C4-2B (cell line): ENCODE measurements at regions not wholly inside any gene's neighbourhood (a gene's known extent, or its start where the extent isn't known, plus 50 kb on each side); places are given as distances from the start of the nearest gene placed in this dataset.

Experiments
- H3K27ac ChIP-seq: fragments of 450-650 bp; 2 replicates; pipeline ENCODE4 v1.5.1; 2017
- ZFX ChIP-seq: fragments of 450-650 bp; IDR thresholded peaks from 2 replicates; pipeline ENCODE4 v1.6.1; 2017
- TF ChIP-seq, protein P1 (sequence below): fragments of 450-650 bp; conservative IDR thresholded peaks from 2 replicates; pipeline ENCODE4 v1.5.1; 2017; ENCODE audit warnings: mild to moderate bottlenecking

DNA sequence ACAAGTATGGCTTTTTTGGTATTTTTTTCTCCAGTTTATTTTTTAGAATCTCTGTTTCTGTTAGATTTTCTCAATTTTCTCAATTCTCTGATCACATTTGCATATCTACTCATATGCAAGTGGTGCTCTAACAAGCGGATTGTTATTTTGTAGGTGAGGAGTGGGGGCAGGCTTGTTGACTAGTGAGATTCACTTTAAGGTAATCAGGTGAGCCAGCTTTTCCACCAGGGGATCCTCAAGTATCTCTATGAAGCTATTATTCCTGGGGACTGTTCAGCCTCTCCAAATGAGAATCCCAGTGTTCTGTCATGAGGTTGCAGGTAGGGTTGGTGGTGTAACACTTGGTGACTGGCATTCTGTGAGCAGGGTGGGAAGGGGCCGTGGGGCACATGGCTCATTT is 274.3 kb upstream of the FERMT1 start:
- TF ChIP-seq, protein P1, sequence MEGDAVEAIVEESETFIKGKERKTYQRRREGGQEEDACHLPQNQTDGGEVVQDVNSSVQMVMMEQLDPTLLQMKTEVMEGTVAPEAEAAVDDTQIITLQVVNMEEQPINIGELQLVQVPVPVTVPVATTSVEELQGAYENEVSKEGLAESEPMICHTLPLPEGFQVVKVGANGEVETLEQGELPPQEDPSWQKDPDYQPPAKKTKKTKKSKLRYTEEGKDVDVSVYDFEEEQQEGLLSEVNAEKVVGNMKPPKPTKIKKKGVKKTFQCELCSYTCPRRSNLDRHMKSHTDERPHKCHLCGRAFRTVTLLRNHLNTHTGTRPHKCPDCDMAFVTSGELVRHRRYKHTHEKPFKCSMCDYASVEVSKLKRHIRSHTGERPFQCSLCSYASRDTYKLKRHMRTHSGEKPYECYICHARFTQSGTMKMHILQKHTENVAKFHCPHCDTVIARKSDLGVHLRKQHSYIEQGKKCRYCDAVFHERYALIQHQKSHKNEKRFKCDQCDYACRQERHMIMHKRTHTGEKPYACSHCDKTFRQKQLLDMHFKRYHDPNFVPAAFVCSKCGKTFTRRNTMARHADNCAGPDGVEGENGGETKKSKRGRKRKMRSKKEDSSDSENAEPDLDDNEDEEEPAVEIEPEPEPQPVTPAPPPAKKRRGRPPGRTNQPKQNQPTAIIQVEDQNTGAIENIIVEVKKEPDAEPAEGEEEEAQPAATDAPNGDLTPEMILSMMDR: no peak
- TF ChIP-seq ZFX: no peak
- no peak overlapping the region for H3K27ac ChIP-seq

DNA sequence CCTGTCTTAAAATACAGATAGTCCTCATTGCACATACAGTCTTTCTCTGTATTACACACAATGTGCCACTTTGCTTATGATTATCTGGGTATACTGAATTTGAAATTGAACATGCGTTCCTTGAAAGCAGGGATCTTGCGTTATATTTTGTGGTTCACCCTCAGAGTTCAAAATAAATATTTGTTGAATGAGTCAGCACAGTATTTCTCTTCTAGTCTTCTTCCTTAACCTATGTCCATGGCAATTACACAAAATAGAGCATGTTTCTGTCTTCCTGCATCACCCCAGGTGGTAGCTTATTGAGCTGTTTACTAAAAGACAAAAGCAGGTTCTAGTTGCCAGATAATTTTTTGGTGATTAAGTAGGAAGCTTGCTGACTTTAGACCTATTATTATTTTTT is 272.9 kb upstream of the FERMT1 start:
- H3K27ac ChIP-seq: no peak overlapping the region
- TF ChIP-seq ZFX: no peak
- TF ChIP-seq, protein P1: no peak

DNA sequence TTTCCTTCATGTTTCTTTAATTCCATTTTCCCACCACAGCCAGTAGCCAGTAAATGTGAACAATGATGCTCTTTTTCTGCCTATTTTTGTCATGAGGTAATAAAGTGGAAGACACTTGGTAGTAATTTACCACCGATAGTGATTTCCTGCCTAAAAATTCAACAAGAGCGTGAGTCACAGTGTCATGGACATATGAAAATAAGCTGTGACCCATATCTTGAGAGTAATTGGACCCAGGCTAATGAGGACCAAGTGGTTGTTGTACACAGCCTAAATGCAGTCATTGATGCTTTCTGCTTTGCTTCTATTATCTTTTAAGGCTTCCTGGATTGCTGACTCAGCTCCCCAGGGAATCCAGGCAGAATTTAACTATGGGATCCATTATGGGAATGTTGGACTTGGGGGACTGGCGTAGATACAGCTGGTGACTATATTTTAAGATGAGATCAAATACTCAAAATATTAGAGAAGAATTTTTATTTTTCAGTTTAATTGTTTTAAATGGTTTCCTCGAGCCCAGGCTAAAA is 265.9 kb upstream of the FERMT1 start:
- no peak overlapping the region for H3K27ac ChIP-seq
- TF ChIP-seq, protein P1: no peak
- no peak for TF ChIP-seq ZFX

DNA sequence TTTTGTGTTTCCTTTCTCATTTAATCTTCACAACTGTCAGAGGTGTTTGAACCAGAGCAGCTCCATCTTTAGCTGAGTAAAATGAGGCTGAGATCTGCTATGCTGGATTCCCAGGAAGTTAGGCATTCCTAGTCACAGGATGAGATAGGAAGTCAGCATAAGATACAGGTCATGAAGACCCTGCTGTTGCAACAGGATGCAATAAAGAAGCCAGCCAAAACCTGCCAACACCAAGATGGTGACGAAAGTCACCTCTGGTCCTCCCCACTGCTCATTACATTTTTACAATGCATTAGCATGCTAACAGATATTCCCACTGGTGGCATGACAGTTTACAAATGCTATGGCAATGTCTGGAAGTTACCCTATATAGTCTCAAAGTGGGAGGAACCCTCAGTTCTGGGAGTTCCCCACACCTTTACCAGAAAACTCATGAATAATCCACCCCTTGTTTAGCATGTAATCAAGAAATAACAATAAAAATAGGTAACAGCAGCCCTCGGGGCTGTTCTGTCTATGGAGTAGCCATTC is 262.2 kb upstream of the FERMT1 start:
- no peak overlapping the region for H3K27ac ChIP-seq
- no peak for TF ChIP-seq ZFX
- TF ChIP-seq, protein P1: no peak

DNA sequence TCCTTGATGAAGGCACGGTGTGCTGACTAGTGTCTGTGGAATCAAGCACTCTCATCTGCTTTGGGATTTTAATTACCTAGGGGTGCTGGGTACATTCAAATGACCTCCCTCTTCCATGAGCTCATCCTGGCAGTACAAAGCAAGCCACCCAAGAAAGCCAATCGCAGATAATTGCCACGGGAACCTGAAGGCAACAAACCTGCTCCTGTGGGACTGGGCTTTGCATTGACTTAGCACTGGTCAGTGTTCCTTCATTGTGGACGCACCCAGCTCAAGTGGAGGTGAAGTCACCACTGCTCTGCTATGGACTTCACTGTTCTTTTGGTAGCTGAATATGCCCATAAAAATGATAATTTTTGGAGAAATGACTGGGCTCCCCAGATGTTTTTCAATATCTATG is 261.6 kb upstream of the FERMT1 start:
- TF ChIP-seq ZFX: no peak
- TF ChIP-seq, protein P1: no peak
- H3K27ac ChIP-seq: no peak overlapping the region

DNA sequence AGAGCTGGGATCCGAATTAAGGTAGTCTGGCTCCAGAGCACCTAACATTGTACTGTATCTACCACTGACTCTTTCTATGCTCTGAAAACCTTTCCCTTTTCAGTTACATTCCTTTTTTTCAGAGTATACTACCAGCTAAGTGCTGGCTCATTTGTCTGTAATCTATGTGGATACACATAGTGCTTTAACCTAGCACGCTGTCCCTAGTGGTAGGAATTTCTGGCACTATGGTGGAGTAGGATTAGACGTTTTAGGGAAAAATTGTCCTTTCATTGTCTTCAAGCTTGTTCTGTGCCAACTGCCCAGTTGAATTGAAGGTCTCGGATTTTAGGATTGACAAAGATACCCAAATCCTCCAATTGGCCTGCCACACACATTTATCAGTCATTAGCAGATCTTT is 259.1 kb upstream of the FERMT1 start:
- TF ChIP-seq ZFX: no peak
- TF ChIP-seq, protein P1: peak; percentile 32

DNA sequence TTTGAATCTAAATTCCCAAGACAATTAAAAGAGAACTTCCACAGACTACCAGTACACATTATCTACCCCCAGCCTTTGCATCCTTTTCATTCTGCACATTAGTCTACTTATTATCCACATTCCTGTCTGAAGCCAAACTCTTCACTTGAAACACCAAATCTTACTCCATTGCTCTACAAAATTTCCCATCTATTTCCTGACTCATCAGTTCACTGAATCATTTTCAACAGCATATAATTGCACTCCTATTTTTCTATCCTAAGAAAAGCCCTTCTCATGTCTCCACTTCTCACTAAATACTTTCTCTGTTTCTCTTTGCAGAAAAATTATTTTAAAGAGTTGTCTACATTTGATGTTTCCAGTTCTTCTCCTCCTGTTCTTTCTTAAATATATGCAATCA is 239.4 kb upstream of the FERMT1 start:
- no peak overlapping the region for H3K27ac ChIP-seq
- TF ChIP-seq, protein P1: no peak
- TF ChIP-seq ZFX: no peak

More for the DNA sequence above, 259.1 kb upstream of the FERMT1 start:
- no peak overlapping the region for H3K27ac ChIP-seq
